ENCODE measurements at regions not wholly inside any gene's neighbourhood (a gene's known extent, or its start where the extent isn't known, plus 50 kb on each side); places are given as distances from the start of the nearest gene placed in this dataset.

DNA sequence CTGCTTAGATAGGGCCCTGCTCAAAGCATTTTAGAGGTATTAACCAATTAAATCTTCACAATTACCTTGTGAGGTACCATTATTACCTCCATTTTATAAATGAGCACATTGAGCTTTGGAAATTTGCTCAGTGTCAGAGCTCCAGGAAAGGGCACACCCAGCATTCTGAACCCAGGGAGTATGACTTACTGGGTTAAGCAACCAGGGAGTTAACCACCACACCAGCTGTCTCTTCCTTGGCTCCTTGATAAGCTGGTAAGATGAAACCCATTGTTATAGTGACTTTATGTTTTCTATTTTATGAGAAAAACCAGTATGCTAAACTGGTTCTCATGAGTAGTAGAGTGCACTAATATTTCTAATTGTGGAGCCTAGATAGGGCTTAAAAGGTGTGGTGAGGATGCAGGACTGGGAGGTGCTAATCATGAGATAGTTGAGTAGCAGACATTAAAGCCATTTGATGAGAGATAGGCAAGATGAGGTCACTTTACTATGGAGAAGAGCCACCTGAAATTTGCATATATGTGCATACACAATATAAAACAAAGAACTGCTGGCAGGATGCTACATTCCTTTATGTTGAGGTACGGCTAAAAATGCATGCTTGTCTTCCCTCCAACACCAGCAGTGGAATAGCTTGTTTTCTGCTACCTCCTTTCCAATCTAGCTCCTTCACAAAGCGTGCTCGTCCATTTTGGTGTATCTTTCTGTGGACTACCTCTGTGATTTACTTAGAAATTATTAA, 556.1 kb downstream of the SPRY1 start:
- 56 to 66% methylated on average over 3 of the region's 3 CpGs for WGBS, 2 donors
- no peak overlapping the region for H3K4me3 ChIP-seq
- H3K9me3 ChIP-seq = no peaks in the 10 kb centered on the region
- no peaks in the 10 kb centered on the region for H3K27me3 ChIP-seq
- DNase-seq (ENCODE audit: low spot score in 2 of 2) = no peak
- TF ChIP-seq EP300 (IDR thresholded peaks at IDR 0.05) (no peak), POLR2A (IDR thresholded peaks at IDR 0.05) (no peak)
- TF ChIP-seq, protein P1, sequence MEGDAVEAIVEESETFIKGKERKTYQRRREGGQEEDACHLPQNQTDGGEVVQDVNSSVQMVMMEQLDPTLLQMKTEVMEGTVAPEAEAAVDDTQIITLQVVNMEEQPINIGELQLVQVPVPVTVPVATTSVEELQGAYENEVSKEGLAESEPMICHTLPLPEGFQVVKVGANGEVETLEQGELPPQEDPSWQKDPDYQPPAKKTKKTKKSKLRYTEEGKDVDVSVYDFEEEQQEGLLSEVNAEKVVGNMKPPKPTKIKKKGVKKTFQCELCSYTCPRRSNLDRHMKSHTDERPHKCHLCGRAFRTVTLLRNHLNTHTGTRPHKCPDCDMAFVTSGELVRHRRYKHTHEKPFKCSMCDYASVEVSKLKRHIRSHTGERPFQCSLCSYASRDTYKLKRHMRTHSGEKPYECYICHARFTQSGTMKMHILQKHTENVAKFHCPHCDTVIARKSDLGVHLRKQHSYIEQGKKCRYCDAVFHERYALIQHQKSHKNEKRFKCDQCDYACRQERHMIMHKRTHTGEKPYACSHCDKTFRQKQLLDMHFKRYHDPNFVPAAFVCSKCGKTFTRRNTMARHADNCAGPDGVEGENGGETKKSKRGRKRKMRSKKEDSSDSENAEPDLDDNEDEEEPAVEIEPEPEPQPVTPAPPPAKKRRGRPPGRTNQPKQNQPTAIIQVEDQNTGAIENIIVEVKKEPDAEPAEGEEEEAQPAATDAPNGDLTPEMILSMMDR (IDR thresholded peaks at IDR 0.05) = no peak
- no peaks in the 10 kb centered on the region for H3K36me3 ChIP-seq
- no peaks in the 10 kb centered on the region for H3K4me1 ChIP-seq
- H3K27ac ChIP-seq = no peak overlapping the region

DNA sequence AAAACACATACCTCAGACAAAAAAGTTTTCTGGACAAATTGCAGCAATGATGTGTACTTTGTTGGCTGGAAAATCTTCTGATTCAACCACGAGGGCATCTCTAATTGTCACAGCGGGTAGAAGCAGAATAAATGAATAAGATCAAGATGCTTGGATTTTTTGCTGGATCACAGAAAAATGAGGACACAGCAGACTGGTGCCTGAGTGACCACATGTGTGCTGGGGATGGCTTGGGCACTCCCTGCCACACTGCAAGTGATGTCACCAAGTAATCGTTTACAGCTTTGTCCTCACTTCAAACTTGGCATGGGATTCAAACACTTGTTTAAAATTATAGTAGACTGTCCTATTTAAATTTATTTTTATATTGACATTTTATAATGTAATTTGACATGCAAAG, 557.0 kb downstream of the SPRY1 start:
- DNase-seq (ENCODE audit: low spot score in 2 of 2) = no peak
- no peaks in the 10 kb centered on the region for H3K27me3 ChIP-seq
- no peaks in the 10 kb centered on the region for H3K9me3 ChIP-seq
- no peak overlapping the region for H3K27ac ChIP-seq
- H3K36me3 ChIP-seq = no peaks in the 10 kb centered on the region
- TF ChIP-seq POLR2A (IDR thresholded peaks at IDR 0.05) (no peak), EP300 (IDR thresholded peaks at IDR 0.05) (no peak)
- TF ChIP-seq, protein P1 (IDR thresholded peaks at IDR 0.05) = no peak
- no peaks in the 10 kb centered on the region for H3K4me1 ChIP-seq
- no peak overlapping the region for H3K4me3 ChIP-seq
- WGBS, 2 donors = 78 to 83% methylated on average over 3 of the region's 3 CpGs

DNA sequence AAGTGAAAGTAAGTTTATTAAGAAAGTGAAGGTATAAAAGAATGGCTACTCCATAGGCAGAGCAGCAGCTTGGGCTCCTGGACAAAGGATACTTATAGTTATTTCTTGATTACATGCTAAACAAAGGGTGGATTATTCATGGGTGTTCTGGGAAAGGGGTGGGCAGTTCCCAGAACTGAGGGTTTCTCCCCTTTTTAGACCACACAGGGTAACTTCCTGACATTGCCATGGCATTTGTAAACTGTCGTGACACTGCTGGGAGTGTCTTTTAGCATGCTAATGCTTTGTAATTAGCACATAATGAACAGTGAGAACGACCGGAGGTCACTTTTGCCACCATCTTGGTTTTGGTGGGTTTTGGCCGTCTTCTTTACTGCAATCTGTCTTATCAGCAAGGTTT, 557.6 kb downstream of the SPRY1 start:
- Histone ChIP-seq H3K27ac (no peak overlapping the region), H3K4me1 (no peaks in the 10 kb centered on the region), H3K27me3 (no peaks in the 10 kb centered on the region), H3K9me3 (no peaks in the 10 kb centered on the region), H3K4me3 (no peak overlapping the region), H3K36me3 (no peaks in the 10 kb centered on the region)
- no peak for TF ChIP-seq EP300 (IDR thresholded peaks at IDR 0.05)
- 82 to 85% methylated on average over 4 of the region's 4 CpGs for WGBS, 2 donors
- no peak for DNase-seq (ENCODE audit: low spot score in 2 of 2)

DNA sequence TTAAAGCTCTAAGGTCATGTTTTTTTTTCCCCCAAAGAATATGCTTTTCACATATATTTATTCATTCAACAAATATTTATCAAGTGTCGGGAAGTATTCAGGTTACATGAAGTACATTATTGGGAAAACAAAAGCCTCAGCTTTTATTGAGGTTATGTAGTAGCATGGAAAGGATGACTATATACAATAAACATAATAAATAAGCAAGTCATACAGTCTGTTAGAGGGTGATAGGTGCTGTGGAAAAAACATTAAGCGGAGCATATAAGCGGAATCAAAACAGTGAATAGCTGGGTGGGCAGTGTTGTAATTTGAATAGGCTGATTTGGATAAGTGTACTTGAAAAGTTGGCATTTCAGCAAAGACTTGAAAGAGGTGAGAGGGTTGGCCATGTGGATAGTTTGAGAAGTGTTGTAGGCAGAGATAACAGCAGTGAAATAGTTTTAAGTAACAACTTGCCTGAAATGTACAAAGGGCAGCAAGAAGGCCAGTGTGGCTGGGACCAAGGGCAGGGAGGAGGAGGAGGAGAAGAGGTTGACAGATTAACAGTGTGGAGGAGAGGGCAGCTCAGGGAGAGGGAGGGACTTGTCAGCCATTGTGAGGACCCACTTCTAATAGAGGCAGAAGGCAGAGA, 558.7 kb downstream of the SPRY1 start:
- Histone ChIP-seq H3K4me1 (no peaks in the 10 kb centered on the region), H3K27me3 (no peaks in the 10 kb centered on the region), H3K9me3 (no peaks in the 10 kb centered on the region), H3K4me3 (no peak overlapping the region), H3K27ac (no peak overlapping the region), H3K36me3 (no peaks in the 10 kb centered on the region)
- 89 to 93% methylated on average over 3 of the region's 3 CpGs for WGBS, 2 donors
- DNase-seq (ENCODE audit: low spot score in 2 of 2) = no peak
- TF ChIP-seq POLR2A (IDR thresholded peaks at IDR 0.05) (no peak), EP300 (IDR thresholded peaks at IDR 0.05) (no peak)
- TF ChIP-seq, protein P1 (IDR thresholded peaks at IDR 0.05) = no peak

DNA sequence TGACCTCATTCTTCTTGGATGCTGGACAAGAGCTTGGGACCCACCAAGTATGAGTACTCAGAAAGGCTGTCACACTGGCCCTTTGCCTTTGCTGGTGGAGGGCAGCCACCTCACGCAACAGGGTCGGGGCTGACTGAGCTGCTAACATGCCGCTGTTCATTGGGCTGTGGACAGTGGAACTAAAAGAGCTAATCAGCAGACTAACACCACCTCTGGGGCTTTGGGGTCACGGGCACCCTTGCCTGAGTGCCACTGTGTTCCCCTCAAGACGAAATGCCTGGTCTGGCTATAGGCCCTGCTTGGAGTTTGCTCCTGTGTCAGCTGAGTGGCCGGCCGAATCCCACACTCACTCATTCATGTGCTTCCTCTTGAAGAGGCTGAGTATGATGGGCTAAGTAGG, 559.6 kb downstream of the SPRY1 start:
- TF ChIP-seq EP300 (IDR thresholded peaks at IDR 0.05) (no peak), POLR2A (IDR thresholded peaks at IDR 0.05) (no peak)
- TF ChIP-seq, protein P1 (IDR thresholded peaks at IDR 0.05) = no peak
- WGBS, 2 donors = 93 to 98% methylated on average over 4 to 7 of the region's 7 CpGs
- no peak for DNase-seq (ENCODE audit: low spot score in 2 of 2)
- Histone ChIP-seq H3K4me1 (no peaks in the 10 kb centered on the region), H3K4me3 (no peak overlapping the region), H3K27ac (no peak overlapping the region), H3K27me3 (no peaks in the 10 kb centered on the region), H3K9me3 (no peaks in the 10 kb centered on the region), H3K36me3 (no peaks in the 10 kb centered on the region)
